ENCODE measurements at regions not wholly inside any gene's neighbourhood (a gene's known extent, or its start where the extent isn't known, plus 50 kb on each side); places are given as distances from the start of the nearest gene placed in this dataset.
"Not testable (repeated sequence)": the region's sequence is repeated elsewhere in the genome, so short reads cannot be mapped to it uniquely, and the experiment has no call there.

GRCh38 chr20:48332555-48332954 lies 495.2 kb downstream of the PREX1 start:
- no peak overlapping the region for H3K4me3 ChIP-seq
- intact Hi-C loops (cut with DNase I): no loop called here
- H3K4me1 ChIP-seq: no peaks in the 10 kb centered on the region
- no peak overlapping the region for H3K27ac ChIP-seq
- no peaks in the 10 kb centered on the region for H3K36me3 ChIP-seq (replicated peaks in 1 of 2; ENCODE audit: insufficient read depth in 1 of 2, low read depth in 2 of 2)
- no peak for ATAC-seq
- no peaks in the 10 kb centered on the region for H3K9me3 ChIP-seq
- WGBS, 2 donors: 30 to 32% methylated on average over 3 of the region's 3 CpGs
- DNase-seq: no peak
- no peaks in the 10 kb centered on the region for H3K27me3 ChIP-seq
- TF ChIP-seq POLR2A (IDR thresholded peaks at IDR 0.05) (no peak), CTCF (IDR thresholded peaks at IDR 0.05) (no peak)

- intact Hi-C loops (cut with DNase I): no loop called here
- TF ChIP-seq CTCF (IDR thresholded peaks at IDR 0.05): no peak
- TF ChIP-seq POLR2A (IDR thresholded peaks at IDR 0.05): no peak
- ATAC-seq: no peak
- no peaks in the 10 kb centered on the region for H3K36me3 ChIP-seq (replicated peaks in 1 of 2; ENCODE audit: insufficient read depth in 1 of 2, low read depth in 2 of 2)
- no peak for DNase-seq
- no peaks in the 10 kb centered on the region for H3K27me3 ChIP-seq
- H3K9me3 ChIP-seq: no peaks in the 10 kb centered on the region
- WGBS, 2 donors: 67 to 74% methylated on average over 1 of the region's 1 CpG
- H3K4me1 ChIP-seq: no peaks in the 10 kb centered on the region
- H3K4me3 ChIP-seq: no peak overlapping the region
- H3K27ac ChIP-seq: no peak overlapping the region
Measured at GRCh38 chr20:48331518-48332286, 496.1 kb downstream of the PREX1 start.

- Histone ChIP-seq H3K9me3 (no peaks in the 10 kb centered on the region), H3K27me3 (no peaks in the 10 kb centered on the region), H3K4me1 (no peaks in the 10 kb centered on the region), H3K4me3 (no peak overlapping the region), H3K36me3 (replicated peaks in 1 of 2; ENCODE audit: insufficient read depth in 1 of 2, low read depth in 2 of 2) (no peaks in the 10 kb centered on the region), H3K27ac (no peak overlapping the region)
- peak in 1 of 4 donors; percentile 32 for DNase-seq
- intact Hi-C loops (cut with DNase I): no loop called here
- WGBS, 2 donors: 59 to 65% methylated on average over 5 to 8 of the region's 8 CpGs
- TF ChIP-seq POLR2A (IDR thresholded peaks at IDR 0.05) (no peak), CTCF (IDR thresholded peaks at IDR 0.05) (peak in 2 of 7 experiments; percentile 15 to 24)
- no peak for ATAC-seq
Measured at GRCh38 chr20:48329676-48330664, 497.8 kb downstream of the PREX1 start.

GRCh38 chr20:48329031-48329615 lies 498.7 kb downstream of the PREX1 start:
- TF ChIP-seq CTCF (IDR thresholded peaks at IDR 0.05) (no peak), POLR2A (IDR thresholded peaks at IDR 0.05) (no peak)
- no peaks in the 10 kb centered on the region for H3K4me1 ChIP-seq
- H3K36me3 ChIP-seq (replicated peaks in 1 of 2; ENCODE audit: insufficient read depth in 1 of 2, low read depth in 2 of 2): no peaks in the 10 kb centered on the region
- DNase-seq: no peak
- H3K27me3 ChIP-seq: no peaks in the 10 kb centered on the region
- H3K4me3 ChIP-seq: no peak overlapping the region
- intact Hi-C loops (cut with DNase I): no loop called here
- no peak for ATAC-seq
- H3K27ac ChIP-seq: no peak overlapping the region
- H3K9me3 ChIP-seq: no peaks in the 10 kb centered on the region
- 45 to 51% methylated on average over 4 of the region's 4 CpGs for WGBS, 2 donors

GRCh38 chr20:48327848-48328247 lies 500.0 kb downstream of the PREX1 start:
- WGBS, 2 donors: 77 to 87% methylated on average over 6 to 7 of the region's 8 CpGs
- H3K4me1 ChIP-seq, DNase-seq: not testable (repeated sequence)

More at GRCh38 chr20:48327848-48328247, 500.0 kb downstream of the PREX1 start:
- ATAC-seq; H3K27me3 ChIP-seq; H3K4me3 ChIP-seq; H3K36me3 ChIP-seq (replicated peaks in 1 of 2; ENCODE audit: insufficient read depth in 1 of 2, low read depth in 2 of 2); H3K9me3 ChIP-seq; H3K27ac ChIP-seq; intact Hi-C loops (cut with DNase I): not testable (repeated sequence)

Measured in body of pancreas (tissue), 4 donors.